ENCODE measurements at regions not wholly inside any gene's neighbourhood (a gene's known extent, or its start where the extent isn't known, plus 50 kb on each side); places are given as distances from the start of the nearest gene placed in this dataset.
"Not testable (repeated sequence)": the region's sequence is repeated elsewhere in the genome, so short reads cannot be mapped to it uniquely, and the experiment has no call there.

DNA sequence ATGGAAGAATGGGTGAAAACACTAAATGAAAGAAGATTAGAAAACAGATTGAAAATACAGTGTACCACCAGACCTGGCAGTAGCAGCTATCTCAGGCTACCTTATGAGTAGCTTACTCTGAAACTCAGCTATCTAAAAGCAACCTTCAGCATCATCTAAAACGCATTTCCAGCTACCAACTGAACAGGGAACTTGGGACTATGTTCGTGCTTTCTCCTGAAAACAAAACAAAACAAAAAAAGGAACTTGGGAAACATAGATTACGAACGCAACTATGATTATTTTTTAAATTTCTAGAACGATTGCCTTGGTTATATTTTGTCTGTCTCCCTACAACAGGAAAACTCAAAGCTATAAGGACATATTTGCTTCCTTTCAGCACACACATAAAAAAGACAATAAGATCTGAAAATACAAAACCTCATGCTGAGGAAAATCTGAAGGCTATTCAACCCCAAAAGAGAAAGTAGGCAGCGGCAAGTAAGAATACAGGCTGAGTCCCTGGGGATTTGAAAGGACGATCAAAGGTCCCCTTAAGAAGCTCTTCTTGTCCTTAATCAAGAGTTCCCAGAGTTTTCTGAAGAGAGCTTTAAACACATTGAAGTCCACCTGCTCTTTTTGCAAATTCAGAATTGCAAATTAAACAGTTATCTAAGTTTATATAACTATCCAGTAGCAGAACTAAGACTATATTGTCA lies 53.4 kb downstream of the OR2K2 start:
- H3K27me3 ChIP-seq = no peaks in the 10 kb centered on the region
- no peak for DNase-seq
- H3K4me3 ChIP-seq = no peak overlapping the region
- no peaks in the 10 kb centered on the region for H3K36me3 ChIP-seq
- H3K9me3 ChIP-seq = no peaks in the 10 kb centered on the region

GRCh38 chr9:111274737-111275136 lies 55.3 kb downstream of the OR2K2 start:
- Histone ChIP-seq H3K9me3 (no peaks in the 10 kb centered on the region), H3K36me3 (no peaks in the 10 kb centered on the region), H3K27me3 (no peaks in the 10 kb centered on the region), H3K4me3 (no peak overlapping the region)
- no peak for DNase-seq

DNA sequence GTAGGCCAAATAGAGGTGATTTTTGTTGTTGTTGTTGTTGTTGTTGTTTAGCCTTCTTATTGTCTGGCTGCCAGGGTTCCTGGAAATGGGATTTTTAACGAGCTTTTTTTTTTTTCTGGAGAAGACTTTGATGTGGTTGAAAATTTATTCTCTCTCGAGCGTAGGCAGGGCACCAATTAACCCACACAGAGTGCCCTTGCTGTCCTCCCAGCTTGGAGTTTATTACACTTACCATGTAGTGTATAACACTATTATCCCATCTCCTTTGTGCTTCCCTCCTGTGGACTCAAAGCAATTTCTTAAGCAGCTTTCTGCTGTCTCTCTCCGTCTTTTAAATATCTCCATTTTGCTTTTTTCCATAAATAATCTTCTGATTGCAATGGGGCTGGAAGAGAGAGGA lies 57.4 kb downstream of the OR2K2 start:
- DNase-seq = no peak
- Histone ChIP-seq H3K36me3 (no peaks in the 10 kb centered on the region), H3K9me3 (peaks cover 2% of the 10 kb centered on the region; the same call in 1 of the 2 replicates), H3K4me3 (no peak overlapping the region), H3K27me3 (no peaks in the 10 kb centered on the region)

DNA sequence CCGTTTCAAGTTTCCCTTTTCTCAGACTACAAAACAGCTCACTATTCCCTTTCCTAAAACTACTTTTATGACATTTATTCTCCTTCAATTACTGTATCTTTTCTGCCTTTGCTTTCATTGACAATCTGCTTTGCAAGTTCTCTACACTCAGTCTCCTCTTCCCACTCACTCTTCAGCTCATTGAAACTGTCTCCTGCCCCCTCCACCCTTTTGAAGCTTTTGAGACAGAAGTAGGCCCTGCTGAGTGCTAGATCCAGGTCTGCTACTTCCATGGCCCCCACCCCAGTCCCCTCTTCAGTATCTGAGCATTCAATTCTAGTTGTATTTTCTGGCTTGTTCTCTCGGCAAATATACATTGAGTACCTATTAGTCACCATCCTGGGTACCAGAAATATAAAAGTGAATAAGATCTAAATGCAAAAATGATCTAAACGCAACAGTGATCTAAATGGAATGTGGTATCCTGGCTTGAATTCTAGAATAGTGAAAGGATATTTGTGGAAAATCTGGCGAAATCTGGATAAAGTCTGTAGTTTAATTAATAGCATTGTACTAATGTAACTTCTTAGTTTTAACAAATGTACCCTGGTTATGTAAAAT lies 58.4 kb downstream of the OR2K2 start:
- no peak overlapping the region for H3K4me3 ChIP-seq
- H3K27me3 ChIP-seq = no peaks in the 10 kb centered on the region
- no peaks in the 10 kb centered on the region for H3K36me3 ChIP-seq
- H3K9me3 ChIP-seq = peaks cover 2% of the 10 kb centered on the region; the same call in 1 of the 2 replicates
- DNase-seq = peak; percentile 13

GRCh38 chr9:111271047-111271446 lies 59.0 kb downstream of the OR2K2 start:
- Histone ChIP-seq H3K4me3 (no peak overlapping the region), H3K9me3 (peaks cover 6% of the 10 kb centered on the region; the same call in 1 of the 2 replicates), H3K27me3 (no peaks in the 10 kb centered on the region), H3K36me3 (no peaks in the 10 kb centered on the region)
- no peak for DNase-seq

DNA sequence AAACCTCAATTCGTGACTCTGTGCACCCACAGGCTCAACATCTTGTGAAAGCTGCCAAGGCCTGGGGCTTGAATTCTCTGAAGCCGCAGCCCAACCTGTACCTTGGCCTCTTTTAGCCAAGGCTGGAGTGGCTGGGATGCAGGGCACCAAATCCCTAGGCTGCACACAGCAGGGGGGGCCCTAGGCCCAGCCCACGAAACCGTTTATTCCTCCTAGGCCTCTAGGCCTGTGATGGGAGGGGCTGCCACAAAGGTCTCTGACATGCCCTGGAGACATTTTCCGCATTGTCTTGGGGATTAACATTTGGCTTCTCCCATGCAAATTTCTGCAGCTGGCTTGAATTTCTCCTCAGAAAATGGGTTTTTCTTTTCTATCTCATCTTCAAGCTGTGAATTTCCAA lies 64.0 kb downstream of the OR2K2 start:
- H3K36me3 ChIP-seq, H3K4me3 ChIP-seq, DNase-seq, H3K9me3 ChIP-seq, H3K27me3 ChIP-seq: not testable (repeated sequence)

- H3K4me3 ChIP-seq = no peak overlapping the region
- H3K27me3 ChIP-seq = no peaks in the 10 kb centered on the region
- H3K9me3 ChIP-seq = peaks cover 5% of the 10 kb centered on the region
- no peaks in the 10 kb centered on the region for H3K36me3 ChIP-seq
- no peak for DNase-seq
Measured at GRCh38 chr9:111263116-111263515, 66.9 kb downstream of the OR2K2 start.

- H3K36me3 ChIP-seq = no peaks in the 10 kb centered on the region
- no peaks in the 10 kb centered on the region for H3K9me3 ChIP-seq
- H3K27me3 ChIP-seq = no peaks in the 10 kb centered on the region
- no peak for DNase-seq
- H3K4me3 ChIP-seq = no peak overlapping the region
Measured at GRCh38 chr9:111258875-111259271, 71.2 kb downstream of the OR2K2 start.

DNA sequence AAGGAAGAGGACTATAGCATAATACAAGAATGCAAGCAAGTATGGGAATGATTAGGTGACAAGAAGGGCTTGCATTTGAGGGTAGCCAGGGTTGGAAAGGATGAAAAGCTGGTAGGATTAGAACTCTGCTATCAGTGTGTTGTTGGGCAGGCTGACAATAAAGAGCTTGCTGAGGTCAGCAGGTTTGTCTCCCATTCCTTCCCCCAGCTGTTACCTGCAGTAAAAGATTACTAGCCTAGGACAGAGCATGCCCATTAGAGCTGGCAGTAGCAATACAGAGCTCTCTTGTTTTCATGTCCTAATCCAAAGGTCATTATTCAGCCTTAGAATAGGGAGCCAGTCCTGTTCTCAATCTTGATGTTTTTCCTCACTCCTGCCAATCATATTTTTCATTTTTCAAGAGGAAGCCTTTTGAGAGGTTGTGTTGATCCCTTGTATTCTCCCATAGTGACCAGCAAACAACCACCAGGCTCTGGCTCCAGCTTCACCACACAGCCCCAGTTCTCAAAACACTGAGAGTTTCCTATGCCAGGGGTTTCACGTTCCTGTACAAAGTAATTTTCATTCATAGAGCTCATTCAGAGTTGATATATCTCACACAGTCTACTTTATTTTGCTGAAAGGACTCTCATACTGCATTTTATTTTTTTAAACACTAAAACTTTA lies 71.7 kb downstream of the OR2K2 start:
- Histone ChIP-seq H3K36me3 (no peaks in the 10 kb centered on the region), H3K4me3 (no peak overlapping the region), H3K27me3 (no peaks in the 10 kb centered on the region), H3K9me3 (no peaks in the 10 kb centered on the region)
- DNase-seq = no peak

DNA sequence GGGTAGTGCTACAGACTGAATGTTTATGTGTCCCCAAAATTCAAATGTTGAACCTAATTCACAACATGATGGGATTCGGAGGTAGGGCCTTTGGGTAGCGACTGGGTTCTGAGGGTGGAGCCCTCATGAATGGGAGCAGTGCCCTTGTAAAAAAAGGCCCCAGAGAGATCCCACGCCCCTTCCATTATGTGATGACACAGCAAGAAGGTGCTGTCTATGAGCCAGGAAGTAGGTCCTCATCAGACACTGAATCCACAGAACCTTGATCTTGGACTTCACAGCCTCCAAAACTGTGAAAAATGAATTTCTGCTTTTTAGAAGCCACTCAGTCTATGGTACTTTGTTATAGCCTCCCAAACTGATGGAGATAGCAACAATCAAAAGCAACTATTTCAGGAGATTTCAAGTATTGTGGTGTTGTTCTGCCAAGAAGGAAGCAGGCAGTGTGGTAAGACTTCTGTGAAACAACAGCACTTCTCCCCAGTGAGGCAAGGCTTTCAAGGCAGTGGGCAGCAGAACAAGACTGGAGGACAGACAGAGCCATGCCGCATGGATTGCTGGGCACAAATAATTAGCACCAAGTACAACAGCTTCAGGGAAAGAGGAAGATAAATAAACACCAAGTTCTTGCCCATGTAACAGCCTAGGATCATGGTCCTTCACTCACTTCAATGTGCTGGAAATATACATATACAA lies 76.1 kb downstream of the OR2K2 start:
- H3K27me3 ChIP-seq = no peaks in the 10 kb centered on the region
- no peak for DNase-seq

DNA sequence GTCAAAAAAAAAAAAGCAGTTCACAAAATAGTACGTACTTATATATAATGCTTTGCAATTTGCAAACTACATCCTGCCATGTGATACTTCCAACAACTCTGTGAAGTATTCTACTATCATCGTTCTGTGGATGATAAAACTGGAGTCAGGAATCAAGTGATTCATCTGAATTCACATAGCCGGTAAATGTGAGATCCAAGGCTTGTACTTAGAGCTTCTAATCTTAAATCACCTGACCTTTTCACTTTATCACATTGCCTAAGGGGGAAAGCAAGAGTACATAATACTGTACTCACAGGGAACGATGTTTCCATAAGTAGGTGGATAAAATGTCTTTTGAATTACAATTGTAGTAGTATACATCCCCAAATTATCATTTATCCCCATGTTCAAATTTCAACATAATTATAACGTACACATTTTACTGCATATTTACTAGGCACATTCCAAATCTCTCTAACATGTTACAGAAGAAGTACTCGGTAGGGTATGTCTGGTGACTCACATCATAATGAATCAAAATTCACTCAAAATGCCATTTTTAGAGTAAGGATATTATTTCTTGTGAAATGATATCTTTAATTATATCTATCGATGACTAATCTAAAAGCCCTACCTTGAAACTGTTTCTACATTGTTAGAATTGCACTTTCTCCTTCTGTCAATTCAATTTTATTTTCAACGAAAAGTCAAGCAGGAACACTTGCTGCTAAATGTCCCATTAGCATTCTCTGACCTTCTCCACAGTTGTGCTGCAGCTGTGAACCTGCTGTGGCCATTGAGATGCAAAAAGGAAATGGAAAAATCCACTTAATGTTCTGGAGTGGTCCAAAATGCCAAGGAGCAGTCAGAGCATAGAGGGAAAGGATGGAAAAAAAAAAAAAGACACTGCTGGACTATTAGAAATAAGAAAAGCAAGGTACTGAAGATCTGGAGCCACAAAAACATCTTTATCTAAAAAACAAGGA lies 78.9 kb downstream of the OR2K2 start:
- H3K9me3 ChIP-seq = no peaks in the 10 kb centered on the region
- H3K4me3 ChIP-seq = no peak overlapping the region
- no peak for DNase-seq
- no peaks in the 10 kb centered on the region for H3K27me3 ChIP-seq
- H3K36me3 ChIP-seq = no peaks in the 10 kb centered on the region

More for the DNA sequence above, 76.1 kb downstream of the OR2K2 start:
- Histone ChIP-seq H3K36me3 (no peaks in the 10 kb centered on the region), H3K9me3 (no peaks in the 10 kb centered on the region), H3K4me3 (no peak overlapping the region)

DNA sequence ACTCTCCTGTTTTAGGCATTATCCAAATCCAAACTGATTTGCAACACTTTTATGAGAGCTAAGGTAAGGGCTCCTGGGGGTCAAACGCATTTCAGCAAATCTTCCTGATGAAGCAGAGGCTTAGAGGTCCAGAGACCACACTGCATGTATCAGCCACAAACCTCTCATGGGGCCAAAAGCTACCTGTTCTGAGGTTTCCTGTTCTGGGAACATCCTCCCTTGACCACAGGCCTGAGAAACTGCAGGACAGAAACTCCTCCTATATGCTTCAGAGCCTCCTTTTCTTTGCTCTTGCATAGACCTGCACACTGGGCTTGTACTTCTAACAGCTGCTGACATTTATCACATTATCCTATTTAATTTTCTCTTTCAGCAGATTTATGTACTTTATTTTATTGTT lies 92.6 kb downstream of the OR2K2 start:
- no peak overlapping the region for H3K4me3 ChIP-seq
- no peak for DNase-seq
- H3K9me3 ChIP-seq = no peaks in the 10 kb centered on the region
- no peaks in the 10 kb centered on the region for H3K36me3 ChIP-seq
- H3K27me3 ChIP-seq = no peaks in the 10 kb centered on the region

DNA sequence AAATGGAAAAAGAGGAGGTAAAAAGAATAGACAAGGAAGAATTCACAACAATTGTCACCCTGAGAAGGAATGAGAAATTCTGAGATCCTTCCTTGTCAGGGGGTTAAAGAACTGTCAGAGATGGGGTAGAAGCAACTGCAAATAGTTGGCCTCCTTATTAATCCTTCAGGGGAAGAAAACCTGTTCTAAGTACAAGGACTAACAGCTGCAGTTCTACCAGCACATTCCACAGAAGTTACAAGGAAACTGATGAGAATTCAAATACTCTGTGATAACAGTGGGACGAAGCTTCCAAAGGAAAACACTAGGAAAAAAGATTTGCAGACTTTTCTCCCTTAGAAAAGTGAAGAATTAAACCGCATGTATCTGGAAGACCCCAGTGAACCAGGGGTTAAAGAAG lies 93.7 kb downstream of the OR2K2 start:
- H3K4me3 ChIP-seq = no peak overlapping the region
- no peaks in the 10 kb centered on the region for H3K36me3 ChIP-seq
- H3K9me3 ChIP-seq = no peaks in the 10 kb centered on the region
- no peak for DNase-seq
- H3K27me3 ChIP-seq = no peaks in the 10 kb centered on the region

GRCh38 chr9:111233963-111234362 lies 96.1 kb downstream of the OR2K2 start:
- Histone ChIP-seq H3K36me3 (no peaks in the 10 kb centered on the region), H3K4me3 (no peak overlapping the region), H3K9me3 (no peaks in the 10 kb centered on the region), H3K27me3 (no peaks in the 10 kb centered on the region)
- no peak for DNase-seq

DNA sequence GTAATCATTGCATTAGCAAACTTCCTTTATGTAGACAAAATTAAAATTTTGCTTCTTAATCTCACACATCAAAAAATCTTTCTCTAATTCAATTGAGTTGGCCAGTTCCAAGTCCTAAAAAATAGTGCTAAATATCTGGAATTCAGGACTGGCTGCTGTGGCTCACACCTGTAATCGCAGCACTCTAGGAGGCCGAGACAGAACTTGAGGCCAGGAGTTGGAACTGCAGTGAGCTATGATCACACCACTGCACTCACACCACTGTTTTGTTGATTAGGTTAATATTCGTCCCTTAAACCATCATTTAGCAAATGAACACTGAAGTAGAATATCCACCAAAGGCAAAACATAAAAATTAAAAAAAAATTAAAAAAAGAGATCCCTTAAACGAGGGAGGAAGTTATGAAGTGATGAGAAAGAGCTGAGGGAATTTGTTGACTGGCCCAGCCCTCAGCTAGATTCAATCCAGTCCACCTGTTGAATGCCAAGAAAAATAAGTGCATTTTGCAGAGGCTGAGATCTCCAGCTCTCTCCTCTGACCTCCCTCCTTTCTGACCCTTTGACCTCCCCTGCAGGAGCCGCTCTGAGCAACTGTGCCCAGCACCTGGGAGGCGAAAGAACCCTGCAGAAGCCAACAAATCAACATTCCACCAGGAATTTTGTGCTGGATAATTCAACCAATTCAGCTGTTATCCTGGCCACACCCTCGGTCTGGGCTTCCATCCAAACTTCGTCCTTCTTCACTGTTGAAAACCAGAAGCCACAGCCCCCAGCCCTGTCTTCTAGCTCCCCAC lies 96.8 kb downstream of the OR2K2 start:
- H3K4me3 ChIP-seq = no peak overlapping the region
- H3K36me3 ChIP-seq = no peaks in the 10 kb centered on the region
- DNase-seq = peak; percentile 38
- H3K27me3 ChIP-seq = no peaks in the 10 kb centered on the region
- H3K9me3 ChIP-seq = no peaks in the 10 kb centered on the region

Data from MG63 (cell line).